22Rv1 (cell line): ENCODE measurements at regions not wholly inside any gene's neighbourhood (a gene's known extent, or its start where the extent isn't known, plus 50 kb on each side); places are given as distances from the start of the nearest gene placed in this dataset.

ENCODE experiments used
- H3K27ac ChIP-seq: fragments of 450-650 bp; 2 replicates; pipeline ENCODE4 v1.5.1; 2017
- ZFX ChIP-seq: fragments of 450-650 bp; IDR thresholded peaks from 2 replicates; pipeline ENCODE4 v1.6.1; 2017; ENCODE audit warnings: antibody characterized with exemption, borderline replicate concordance
- TF ChIP-seq, protein P1 (sequence below): fragments of 450-650 bp; IDR thresholded peaks from 2 replicates; pipeline ENCODE4 v1.5.1; 2017; ENCODE audit warnings: mild to moderate bottlenecking

DNA sequence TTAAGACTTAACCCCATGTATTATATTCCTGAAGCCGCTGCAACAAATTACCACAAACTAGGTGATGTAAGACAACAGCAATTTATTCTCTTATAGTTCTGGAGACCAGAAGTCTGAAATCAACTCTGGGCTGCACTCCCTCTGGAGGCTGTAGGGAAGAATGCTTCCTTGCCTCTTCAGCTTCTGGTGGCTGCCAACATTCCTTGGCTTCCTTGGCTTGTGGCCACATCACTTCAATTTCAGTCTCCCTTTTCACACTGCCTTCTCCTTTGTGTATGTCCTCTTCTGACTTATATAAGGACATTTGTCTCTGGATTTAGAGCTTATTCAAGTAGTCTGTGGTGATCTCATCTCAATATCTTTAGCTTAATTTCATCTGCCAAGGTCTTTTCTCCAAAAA lies 141.6 kb downstream of the DHX35 start:
- no peak overlapping the region for H3K27ac ChIP-seq
- TF ChIP-seq ZFX, result no peak
- TF ChIP-seq, protein P1, sequence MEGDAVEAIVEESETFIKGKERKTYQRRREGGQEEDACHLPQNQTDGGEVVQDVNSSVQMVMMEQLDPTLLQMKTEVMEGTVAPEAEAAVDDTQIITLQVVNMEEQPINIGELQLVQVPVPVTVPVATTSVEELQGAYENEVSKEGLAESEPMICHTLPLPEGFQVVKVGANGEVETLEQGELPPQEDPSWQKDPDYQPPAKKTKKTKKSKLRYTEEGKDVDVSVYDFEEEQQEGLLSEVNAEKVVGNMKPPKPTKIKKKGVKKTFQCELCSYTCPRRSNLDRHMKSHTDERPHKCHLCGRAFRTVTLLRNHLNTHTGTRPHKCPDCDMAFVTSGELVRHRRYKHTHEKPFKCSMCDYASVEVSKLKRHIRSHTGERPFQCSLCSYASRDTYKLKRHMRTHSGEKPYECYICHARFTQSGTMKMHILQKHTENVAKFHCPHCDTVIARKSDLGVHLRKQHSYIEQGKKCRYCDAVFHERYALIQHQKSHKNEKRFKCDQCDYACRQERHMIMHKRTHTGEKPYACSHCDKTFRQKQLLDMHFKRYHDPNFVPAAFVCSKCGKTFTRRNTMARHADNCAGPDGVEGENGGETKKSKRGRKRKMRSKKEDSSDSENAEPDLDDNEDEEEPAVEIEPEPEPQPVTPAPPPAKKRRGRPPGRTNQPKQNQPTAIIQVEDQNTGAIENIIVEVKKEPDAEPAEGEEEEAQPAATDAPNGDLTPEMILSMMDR, result no peak

- no peak overlapping the region for H3K27ac ChIP-seq
These were observed 141.2 kb downstream of the DHX35 start for GRCh38 chr20:39103305-39103704.

DNA sequence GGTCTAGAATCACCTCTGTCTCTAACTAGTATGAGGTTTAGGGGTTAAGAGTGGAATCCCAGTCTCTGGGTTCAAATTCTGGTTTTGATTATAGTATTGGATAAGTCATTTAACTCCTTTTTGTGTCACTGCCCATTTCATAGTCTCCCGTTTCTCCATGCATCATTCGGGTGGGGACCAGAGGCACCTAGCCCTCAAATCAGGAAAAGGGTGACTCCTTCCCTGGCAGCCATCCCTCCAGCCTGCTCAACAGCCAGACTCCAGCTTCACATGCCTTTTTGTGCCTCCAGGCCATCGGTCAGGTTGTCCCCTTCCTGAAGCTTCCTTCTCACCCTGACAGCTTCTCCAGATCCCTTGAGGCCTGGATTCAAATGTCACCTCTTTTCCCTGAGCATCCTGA lies 139.8 kb downstream of the DHX35 start:
- no peak overlapping the region for H3K27ac ChIP-seq
- TF ChIP-seq, protein P1, result no peak
- no peak for TF ChIP-seq ZFX

More at GRCh38 chr20:39103305-39103704, 141.2 kb downstream of the DHX35 start:
- TF ChIP-seq, protein P1, result no peak
- TF ChIP-seq ZFX, result no peak

- no peak overlapping the region for H3K27ac ChIP-seq
- TF ChIP-seq ZFX, result no peak
- TF ChIP-seq, protein P1, result no peak
These were observed 138.5 kb downstream of the DHX35 start for GRCh38 chr20:39100691-39101090.

DNA sequence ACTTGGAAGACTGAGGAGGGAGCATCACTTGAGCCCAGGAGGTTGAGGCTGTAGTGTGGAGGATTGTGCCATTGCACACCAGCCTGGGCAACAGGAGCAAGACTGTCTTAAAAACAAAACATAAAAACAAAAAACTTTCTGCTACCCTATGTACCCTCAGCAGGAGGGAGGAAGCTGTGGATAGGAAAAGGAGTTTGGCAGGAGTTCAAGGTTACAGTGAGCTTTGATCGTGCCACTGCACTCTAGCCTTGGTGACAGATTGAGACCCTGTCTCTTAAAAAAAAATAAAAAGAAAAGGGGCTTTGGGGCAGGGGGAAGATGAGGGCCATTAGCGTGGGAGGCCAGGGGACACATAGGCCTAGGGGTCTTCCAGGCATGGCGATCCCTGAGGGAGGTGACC lies 135.7 kb downstream of the DHX35 start:
- no peak overlapping the region for H3K27ac ChIP-seq
- no peak for TF ChIP-seq ZFX
- TF ChIP-seq, protein P1, result no peak

DNA sequence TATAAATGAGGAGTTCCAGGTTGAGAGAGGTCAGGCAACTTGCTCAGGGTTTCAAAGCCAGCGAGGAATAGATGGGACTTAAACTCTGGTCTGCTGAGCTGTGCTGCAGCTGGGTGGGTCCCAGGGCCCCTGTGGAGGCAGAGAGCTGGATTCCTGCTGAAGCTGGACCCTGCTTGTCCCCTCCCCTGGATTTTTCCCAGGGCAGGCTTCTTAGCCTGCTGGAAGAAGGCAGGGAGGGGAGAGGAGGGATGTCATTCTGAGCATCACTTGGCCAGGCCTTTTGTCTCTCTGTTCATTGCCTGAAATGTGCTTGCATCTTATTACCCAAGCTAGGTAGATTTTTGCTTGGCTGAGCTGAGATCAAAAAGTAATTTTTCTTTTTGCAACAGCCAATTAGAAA lies 133.7 kb downstream of the DHX35 start:
- TF ChIP-seq, protein P1, result no peak
- no peak for TF ChIP-seq ZFX
- no peak overlapping the region for H3K27ac ChIP-seq

- no peak overlapping the region for H3K27ac ChIP-seq
- TF ChIP-seq, protein P1, result no peak
- TF ChIP-seq ZFX, result no peak
These were observed 132.2 kb downstream of the DHX35 start for GRCh38 chr20:39094391-39094790.
